Fibroblast of villous mesenchyme (primary cell): ENCODE measurements at regions not wholly inside any gene's neighbourhood (a gene's known extent, or its start where the extent isn't known, plus 50 kb on each side); places are given as distances from the start of the nearest gene placed in this dataset.

Experiments used
- DNase-seq: peaks from one replicate; pipeline ENCODE4 v3.0.0-alpha.2; 2010; ENCODE audit warnings: low read depth
- H3K4me3 ChIP-seq: 2 replicates; pipeline ENCODE4 v1.5.1; 2011; ENCODE audit warnings: low read depth, mild to moderate bottlenecking, low read length
- TF ChIP-seq, protein P1 (sequence below): IDR thresholded peaks from 2 replicates; pipeline ENCODE4 v1.5.1; 2012; ENCODE audit warnings: low read depth, mild to moderate bottlenecking, low read length; ENCODE audit not compliant: insufficient read depth

DNA sequence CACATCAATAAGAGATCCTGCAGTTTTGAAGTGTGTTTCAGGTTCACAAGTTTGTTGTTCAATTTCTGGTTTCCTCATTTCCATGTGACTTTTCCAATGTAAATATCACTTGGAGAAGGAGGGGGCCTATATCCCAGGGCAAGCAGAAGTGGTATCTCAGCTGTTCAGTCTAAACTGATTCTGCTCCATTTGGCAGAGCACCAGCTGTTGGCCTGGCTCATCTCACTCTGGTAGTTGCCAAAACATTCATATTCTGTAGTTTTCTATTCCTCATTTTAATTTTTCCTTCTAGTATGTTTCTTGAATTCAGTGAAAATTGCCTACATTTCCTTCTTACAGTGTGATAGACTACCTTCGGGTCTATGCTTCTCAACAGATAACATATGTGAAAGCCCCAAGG is 101.8 kb upstream of the TAC1 start:
- H3K4me3 ChIP-seq: no peak overlapping the region
- no peak for DNase-seq
- TF ChIP-seq, protein P1, sequence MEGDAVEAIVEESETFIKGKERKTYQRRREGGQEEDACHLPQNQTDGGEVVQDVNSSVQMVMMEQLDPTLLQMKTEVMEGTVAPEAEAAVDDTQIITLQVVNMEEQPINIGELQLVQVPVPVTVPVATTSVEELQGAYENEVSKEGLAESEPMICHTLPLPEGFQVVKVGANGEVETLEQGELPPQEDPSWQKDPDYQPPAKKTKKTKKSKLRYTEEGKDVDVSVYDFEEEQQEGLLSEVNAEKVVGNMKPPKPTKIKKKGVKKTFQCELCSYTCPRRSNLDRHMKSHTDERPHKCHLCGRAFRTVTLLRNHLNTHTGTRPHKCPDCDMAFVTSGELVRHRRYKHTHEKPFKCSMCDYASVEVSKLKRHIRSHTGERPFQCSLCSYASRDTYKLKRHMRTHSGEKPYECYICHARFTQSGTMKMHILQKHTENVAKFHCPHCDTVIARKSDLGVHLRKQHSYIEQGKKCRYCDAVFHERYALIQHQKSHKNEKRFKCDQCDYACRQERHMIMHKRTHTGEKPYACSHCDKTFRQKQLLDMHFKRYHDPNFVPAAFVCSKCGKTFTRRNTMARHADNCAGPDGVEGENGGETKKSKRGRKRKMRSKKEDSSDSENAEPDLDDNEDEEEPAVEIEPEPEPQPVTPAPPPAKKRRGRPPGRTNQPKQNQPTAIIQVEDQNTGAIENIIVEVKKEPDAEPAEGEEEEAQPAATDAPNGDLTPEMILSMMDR: no peak

DNA sequence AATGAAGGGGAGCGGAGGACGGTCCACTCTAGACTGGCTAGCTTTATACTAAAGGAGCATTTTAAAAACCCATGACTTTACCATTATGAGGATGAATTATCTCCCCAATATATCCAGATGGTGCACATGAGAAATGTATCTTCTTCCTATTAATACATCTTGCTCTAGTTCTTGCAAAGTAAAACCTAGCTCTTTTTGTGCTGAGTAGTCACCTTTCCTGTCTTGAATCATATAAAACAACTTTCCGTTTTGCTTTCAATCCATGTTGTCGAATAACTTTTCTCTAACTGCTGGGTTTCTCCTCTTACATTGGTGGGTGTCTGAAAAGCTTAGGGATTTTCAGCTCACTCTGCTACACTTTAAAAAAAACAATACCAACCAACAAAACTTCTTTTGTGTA is 96.3 kb upstream of the TAC1 start:
- DNase-seq: no peak
- TF ChIP-seq, protein P1: no peak

DNA sequence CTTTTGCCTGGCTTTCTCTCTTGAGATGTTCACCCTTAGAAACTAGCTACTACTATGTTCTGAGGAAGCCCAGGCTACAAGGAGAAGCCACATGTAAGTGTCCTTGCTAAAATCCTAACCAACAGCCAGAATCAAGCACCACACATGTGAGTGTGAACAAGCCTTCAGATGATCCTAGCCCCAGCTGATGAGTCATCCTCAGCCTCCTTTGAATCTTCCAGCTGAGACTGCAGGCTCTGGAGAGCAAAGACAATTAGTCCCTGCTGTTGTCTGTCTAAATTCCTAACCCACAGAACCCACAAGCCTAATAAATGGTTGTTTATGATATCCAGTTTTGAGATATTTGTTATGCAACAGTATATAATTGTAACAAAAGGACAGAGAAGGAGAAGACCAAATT is 92.8 kb upstream of the TAC1 start:
- DNase-seq: no peak
- no peak overlapping the region for H3K4me3 ChIP-seq
- TF ChIP-seq, protein P1: no peak

More for the DNA sequence above, 96.3 kb upstream of the TAC1 start:
- no peak overlapping the region for H3K4me3 ChIP-seq

DNA sequence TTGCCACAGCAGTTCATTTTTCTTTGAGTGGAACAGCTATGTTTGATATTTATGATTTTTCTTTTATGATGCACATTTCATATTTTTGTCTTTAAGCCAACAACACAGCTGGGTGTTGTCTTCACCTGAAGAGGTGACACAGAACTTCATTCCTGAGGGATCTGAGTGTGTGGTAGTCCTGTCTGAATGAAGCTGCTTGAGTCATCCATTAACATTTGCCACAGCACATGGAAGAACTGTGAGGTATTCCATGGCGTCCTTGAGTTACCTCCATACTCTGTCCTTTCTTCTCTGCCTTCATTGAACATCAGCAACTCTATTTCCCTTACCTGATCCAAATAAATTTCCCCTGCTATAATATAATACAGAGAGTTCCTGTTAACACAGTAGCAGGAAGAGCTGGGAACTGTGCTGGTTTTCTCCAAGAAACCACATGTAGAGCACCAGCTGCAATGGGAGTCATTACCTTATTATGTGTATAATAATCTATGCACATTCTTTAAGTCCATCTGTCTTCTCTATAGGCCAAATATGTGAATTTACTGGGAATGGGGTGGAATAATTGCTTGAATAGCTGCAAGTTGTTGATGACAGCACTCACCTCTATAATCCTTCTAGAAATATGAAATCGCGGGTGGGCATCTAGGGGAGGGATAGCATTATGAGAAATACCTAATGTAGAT is 72.4 kb upstream of the TAC1 start:
- DNase-seq: no peak
- TF ChIP-seq, protein P1: no peak
- no peak overlapping the region for H3K4me3 ChIP-seq

DNA sequence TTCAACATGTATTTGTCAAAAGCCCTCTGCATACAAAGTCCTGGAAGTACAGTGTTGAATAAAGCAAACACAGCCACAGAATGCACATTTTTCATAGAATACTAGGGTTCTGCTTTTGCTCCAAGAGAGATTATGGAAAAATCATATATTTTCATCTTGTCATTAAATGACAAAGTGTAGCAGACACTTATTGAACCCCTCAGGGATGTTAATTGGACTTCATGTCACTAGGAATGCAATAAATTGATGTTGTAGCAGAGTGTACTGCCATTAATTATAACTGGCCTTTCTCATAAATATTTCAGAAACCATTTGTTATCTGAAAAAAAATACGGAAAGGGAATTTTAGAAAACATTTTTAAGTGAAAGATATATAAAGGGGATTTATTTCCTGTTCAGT is 64.5 kb upstream of the TAC1 start:
- DNase-seq: no peak
- H3K4me3 ChIP-seq: no peak overlapping the region
- TF ChIP-seq, protein P1: no peak

DNA sequence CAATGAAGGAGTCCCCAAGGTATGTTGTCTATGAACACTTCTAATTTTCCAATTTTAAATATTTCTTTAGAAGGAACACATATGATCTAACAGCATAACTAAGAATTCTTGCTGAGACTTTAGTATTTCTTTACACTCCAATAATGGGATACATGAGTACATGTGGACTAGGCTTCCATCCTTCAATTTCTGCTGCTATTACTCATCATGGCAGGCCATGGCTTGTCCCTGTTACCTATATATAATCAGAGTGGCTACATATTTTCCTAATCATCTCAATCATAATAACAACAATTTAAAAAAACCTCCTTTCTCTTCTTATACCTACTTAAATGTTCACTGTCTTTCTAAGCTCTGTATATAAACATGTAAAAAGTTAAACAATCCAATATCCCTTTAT is 60.3 kb upstream of the TAC1 start:
- TF ChIP-seq, protein P1: no peak
- DNase-seq: no peak

DNA sequence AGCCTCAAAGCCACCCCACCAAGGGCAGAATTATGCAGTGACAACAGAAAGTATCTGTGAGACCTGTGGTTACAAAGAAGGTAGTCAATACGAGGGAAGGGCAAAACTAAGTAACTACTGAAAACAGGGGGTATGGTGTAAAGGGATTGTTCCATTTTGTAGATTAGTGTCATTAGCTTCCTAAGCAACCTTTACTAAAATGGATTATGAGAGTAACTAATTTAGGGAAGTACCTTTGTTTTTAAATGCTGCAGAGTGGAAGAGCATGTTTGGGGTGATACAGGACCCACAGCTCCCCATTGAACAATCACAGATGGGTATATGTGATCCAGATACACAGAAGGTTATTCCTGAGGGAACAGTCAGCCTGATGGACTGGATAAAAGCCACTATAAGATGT is 51.3 kb upstream of the TAC1 start:
- no peak overlapping the region for H3K4me3 ChIP-seq
- no peak for DNase-seq
- TF ChIP-seq, protein P1: no peak

More for the DNA sequence above, 60.3 kb upstream of the TAC1 start:
- H3K4me3 ChIP-seq: no peak overlapping the region
